ENCODE measurements at regions not wholly inside any gene's neighbourhood (a gene's known extent, or its start where the extent isn't known, plus 50 kb on each side); places are given as distances from the start of the nearest gene placed in this dataset.
"Not testable (repeated sequence)": the region's sequence is repeated elsewhere in the genome, so short reads cannot be mapped to it uniquely, and the experiment has no call there.

DNA sequence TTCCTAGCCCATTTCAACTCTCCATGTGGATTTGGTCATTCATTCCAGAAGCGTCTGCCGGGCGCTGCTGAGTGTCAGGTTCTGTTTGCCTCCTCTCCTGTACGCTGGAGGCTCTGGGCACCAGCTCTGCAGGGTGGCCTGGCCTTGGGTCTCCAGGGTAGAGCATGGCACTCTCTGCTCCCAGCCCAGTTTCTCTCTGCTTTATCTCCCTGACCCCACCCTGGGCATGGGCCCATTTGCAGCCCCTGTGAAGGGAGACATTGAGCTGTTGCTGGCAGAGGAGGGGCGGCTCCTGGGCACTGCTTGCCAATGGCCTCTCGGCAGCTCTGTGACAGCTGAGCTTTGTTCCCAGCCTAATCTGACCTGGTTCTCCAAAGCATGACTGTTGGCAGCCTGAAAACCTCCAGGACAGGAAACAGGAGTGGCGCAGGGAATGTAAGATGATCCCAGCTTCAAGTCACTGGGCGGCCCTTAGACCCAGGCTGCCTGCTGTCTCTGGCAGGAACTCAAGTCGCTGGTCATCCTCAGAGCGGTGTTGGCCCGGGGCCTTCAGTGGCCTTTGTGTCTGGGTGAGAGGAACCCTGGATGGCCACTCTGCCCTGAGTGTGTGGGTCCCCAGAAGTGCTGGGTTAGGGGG is 146.8 kb downstream of the SEC14L1 start:
- H3K27me3 ChIP-seq, result peaks cover 32% of the 10 kb centered on the region
- no peaks in the 10 kb centered on the region for H3K36me3 ChIP-seq
- no peak overlapping the region for H3K27ac ChIP-seq
- TF ChIP-seq, protein P1, sequence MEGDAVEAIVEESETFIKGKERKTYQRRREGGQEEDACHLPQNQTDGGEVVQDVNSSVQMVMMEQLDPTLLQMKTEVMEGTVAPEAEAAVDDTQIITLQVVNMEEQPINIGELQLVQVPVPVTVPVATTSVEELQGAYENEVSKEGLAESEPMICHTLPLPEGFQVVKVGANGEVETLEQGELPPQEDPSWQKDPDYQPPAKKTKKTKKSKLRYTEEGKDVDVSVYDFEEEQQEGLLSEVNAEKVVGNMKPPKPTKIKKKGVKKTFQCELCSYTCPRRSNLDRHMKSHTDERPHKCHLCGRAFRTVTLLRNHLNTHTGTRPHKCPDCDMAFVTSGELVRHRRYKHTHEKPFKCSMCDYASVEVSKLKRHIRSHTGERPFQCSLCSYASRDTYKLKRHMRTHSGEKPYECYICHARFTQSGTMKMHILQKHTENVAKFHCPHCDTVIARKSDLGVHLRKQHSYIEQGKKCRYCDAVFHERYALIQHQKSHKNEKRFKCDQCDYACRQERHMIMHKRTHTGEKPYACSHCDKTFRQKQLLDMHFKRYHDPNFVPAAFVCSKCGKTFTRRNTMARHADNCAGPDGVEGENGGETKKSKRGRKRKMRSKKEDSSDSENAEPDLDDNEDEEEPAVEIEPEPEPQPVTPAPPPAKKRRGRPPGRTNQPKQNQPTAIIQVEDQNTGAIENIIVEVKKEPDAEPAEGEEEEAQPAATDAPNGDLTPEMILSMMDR (IDR thresholded peaks at IDR 0.05), result no peak
- H3K4me3 ChIP-seq (ENCODE audit: low read depth in 1 of 2, low read length in 1 of 2), result no peak overlapping the region
- peaks cover 8 to 21% of the 10 kb centered on the region in 2 experiments for H3K4me1 ChIP-seq (ENCODE audit: control insufficient read depth in 1 of 2, insufficient read depth in 1 of 2, low read depth in 1 of 2, low read length in 1 of 2)
- H3K9me3 ChIP-seq, result no peaks in the 10 kb centered on the region

DNA sequence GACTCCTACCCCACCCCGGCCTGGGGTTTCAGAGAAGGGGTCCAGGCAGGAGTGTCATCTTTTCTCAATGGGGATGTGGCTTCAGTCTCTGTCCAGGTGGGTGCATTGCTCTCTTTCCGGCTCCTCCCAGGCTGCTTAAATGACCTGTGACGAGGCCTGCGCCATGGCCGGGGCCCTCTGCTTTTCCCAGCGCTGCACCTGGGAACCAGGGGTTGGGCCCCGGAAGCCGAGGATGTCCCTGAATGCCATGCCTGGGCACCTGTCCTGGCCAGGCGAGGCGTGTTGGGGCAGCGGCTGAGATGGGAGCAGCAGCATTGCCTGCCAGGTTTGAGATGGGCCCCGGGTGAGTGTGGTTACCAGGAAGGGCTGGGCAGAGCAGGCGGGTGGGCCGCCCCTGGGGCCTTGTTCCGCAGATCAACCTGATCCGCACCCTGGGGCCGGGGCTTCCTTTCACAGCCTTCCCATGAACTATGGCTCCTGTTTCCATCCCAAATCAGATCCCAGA is 147.4 kb downstream of the SEC14L1 start:
- Histone ChIP-seq H3K4me3 (ENCODE audit: low read depth in 1 of 2, low read length in 1 of 2) (no peak overlapping the region), H3K4me1 (ENCODE audit: control insufficient read depth in 1 of 2, insufficient read depth in 1 of 2, low read depth in 1 of 2, low read length in 1 of 2) (peaks cover 8 to 21% of the 10 kb centered on the region in 2 experiments), H3K9me3 (no peaks in the 10 kb centered on the region), H3K27me3 (peaks cover 26% of the 10 kb centered on the region), H3K36me3 (no peaks in the 10 kb centered on the region), H3K27ac (no peak overlapping the region)
- TF ChIP-seq, protein P1 (IDR thresholded peaks at IDR 0.05), result no peak

GRCh38 chr17:77290759-77291558 is 150.2 kb downstream of the SEC14L1 start:
- not testable (repeated sequence) for H3K36me3 ChIP-seq; H3K4me3 ChIP-seq (ENCODE audit: low read depth in 1 of 2, low read length in 1 of 2); H3K9me3 ChIP-seq; H3K27ac ChIP-seq; H3K27me3 ChIP-seq
- peaks cover 10 to 23% of the 10 kb centered on the region in 2 experiments for H3K4me1 ChIP-seq (ENCODE audit: control insufficient read depth in 1 of 2, insufficient read depth in 1 of 2, low read depth in 1 of 2, low read length in 1 of 2)

GRCh38 chr17:77291591-77292386 is 151.0 kb downstream of the SEC14L1 start:
- H3K27me3 ChIP-seq, result peaks cover under 1% of the 10 kb centered on the region
- H3K4me3 ChIP-seq (ENCODE audit: low read depth in 1 of 2, low read length in 1 of 2), result no peak overlapping the region
- TF ChIP-seq, protein P1 (IDR thresholded peaks at IDR 0.05), result no peak
- peaks cover 8 to 19% of the 10 kb centered on the region in 2 experiments for H3K4me1 ChIP-seq (ENCODE audit: control insufficient read depth in 1 of 2, insufficient read depth in 1 of 2, low read depth in 1 of 2, low read length in 1 of 2)
- no peak overlapping the region for H3K27ac ChIP-seq
- H3K9me3 ChIP-seq, result no peaks in the 10 kb centered on the region
- H3K36me3 ChIP-seq, result no peaks in the 10 kb centered on the region

DNA sequence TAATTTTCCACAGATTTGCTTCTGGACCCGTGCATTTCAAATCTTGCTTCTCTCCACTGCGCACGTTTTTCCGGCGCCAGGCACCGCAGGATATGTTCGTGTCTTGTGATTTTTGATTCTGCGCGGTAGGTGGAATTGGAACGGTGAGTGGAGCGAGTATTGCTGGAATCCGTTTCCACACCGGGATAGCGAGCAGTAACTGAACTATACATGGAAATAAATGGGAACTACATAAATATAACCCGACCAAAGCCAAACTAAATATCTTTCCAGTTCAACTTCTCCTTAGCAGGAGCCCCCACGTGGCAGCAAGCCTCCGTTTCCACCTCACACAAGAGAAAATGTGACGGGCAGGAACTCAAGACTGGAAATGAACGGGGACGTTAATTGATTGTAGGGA is 154.0 kb downstream of the SEC14L1 start:
- Histone ChIP-seq H3K27ac (no peak overlapping the region), H3K27me3 (no peaks in the 10 kb centered on the region), H3K4me3 (ENCODE audit: low read depth in 1 of 2, low read length in 1 of 2) (no peak overlapping the region), H3K9me3 (no peaks in the 10 kb centered on the region), H3K4me1 (ENCODE audit: control insufficient read depth in 1 of 2, insufficient read depth in 1 of 2, low read depth in 1 of 2, low read length in 1 of 2) (peaks cover 8 to 19% of the 10 kb centered on the region in 2 experiments), H3K36me3 (no peaks in the 10 kb centered on the region)
- TF ChIP-seq, protein P1 (IDR thresholded peaks at IDR 0.05), result no peak

All from neutrophil (primary cell).